Kidney tubule cell (primary cell): ENCODE measurements at regions not wholly inside any gene's neighbourhood (a gene's known extent, or its start where the extent isn't known, plus 50 kb on each side); places are given as distances from the start of the nearest gene placed in this dataset.

Experiments
- DNase-seq: peaks from one replicate; pipeline ENCODE4 v3.0.0-alpha.2; 2018; ENCODE audit warnings: low spot score

DNA sequence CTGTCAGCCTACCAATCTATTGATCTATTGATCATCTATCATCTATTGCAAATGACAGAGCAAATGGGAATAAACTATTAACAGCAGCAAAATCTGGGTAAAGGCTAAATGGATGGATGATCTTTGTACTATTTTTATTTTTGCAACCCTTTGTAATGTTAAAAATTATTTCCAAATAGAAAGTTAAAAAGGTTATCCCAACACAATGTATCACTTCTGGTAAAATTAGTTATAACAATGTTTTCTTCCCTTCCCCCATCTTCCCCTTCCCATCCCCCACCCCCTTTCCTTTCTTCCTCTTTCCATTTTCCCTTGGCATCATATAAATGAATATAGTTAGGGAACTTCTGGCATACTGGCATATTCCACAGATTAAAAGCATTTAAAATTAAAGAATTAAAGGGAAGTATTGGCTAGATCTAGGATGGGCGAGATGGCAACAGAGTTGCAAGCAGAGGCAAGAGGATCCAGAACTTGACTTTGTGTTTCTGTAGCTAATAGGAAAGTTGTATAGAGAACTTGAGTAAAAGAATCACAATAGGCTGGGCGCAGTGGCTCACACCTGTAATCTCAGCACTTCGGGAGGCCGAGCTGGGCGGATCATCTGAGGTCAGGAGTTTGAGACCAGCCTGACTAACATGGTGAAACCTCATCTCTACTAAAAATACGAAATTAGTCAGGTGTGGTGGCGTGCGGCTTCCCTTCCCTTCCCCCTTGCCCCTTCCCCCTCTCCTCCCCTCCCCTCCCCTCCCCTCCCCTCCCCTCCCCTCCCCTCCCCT lies 66.6 kb upstream of the TAF11L2 start:
- no peak for DNase-seq

DNA sequence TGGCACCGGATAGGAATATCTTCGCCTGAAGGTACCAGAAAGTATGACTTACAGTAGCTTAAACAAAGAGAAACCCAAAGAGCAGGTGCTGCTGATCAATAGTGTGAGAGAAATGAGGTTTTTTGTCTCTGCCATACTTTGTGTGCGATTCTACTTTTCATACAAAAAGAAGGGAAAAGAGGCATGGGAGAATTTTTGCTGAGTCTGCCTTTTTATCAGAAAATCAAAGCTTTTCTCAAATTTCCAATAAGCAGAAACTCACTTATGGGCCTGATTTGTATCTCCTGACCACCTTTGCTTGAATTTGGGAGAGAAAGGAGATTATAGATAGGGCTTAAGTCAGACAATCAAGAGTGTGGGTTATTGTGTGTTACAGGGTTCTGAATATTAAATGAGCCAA lies 65.5 kb upstream of the TAF11L2 start:
- no peak for DNase-seq

DNA sequence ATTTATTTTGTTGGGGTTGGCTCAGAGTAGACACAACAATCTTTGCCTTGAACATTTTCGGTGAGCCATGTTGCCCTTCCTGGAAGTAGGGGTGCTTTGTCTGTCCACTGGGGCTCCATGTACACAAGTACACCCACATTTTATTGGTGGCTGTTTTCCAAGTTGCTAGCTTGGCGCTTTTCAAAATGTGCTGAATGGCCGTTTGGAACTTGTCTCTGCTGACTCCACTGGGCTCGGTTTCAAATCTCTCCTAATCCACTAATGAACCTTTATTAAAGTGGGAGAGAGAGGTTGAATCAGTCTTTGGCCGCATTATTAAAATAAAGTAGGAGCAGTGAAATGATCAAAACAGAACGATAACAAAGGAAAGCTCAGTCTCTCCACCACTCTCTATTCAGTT lies 64.6 kb upstream of the TAF11L2 start:
- DNase-seq: no peak

DNA sequence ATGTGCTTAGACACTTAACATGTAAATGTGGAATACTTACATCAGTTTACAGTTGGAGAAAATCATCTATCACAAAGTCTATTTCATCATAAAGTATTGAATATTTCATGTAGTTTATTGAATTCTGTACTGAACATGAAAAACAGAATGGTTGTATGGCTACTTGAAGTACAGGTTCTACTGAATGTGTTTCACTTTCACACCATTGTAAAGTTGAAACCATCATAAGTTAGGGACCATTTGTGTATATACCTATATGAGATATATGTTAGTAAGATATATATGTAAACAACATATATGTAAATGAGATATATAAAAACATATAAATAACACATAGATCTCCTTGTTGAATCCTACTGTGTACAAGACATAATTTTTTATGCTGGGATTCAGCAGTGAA lies 63.0 kb upstream of the TAF11L2 start:
- DNase-seq: no peak

DNA sequence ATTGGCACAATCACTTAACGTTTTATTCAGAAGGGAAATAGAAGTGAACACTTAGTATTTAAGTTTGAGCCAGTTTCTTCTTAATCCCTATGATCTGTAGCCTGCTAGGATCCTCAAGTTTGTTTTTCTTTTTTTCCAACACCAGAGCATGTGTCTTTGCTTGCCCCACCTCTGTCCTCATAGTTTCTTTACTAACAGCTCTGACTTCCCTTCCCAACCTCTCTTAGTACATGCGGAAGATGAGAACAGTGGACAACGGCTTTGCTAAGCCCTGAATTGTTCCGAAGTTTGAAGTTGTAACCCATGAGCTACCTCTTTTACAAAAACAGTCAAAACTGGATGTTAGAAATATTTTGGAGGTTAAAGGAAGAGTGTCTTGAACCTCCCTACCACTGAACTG lies 61.7 kb upstream of the TAF11L2 start:
- no peak for DNase-seq

DNA sequence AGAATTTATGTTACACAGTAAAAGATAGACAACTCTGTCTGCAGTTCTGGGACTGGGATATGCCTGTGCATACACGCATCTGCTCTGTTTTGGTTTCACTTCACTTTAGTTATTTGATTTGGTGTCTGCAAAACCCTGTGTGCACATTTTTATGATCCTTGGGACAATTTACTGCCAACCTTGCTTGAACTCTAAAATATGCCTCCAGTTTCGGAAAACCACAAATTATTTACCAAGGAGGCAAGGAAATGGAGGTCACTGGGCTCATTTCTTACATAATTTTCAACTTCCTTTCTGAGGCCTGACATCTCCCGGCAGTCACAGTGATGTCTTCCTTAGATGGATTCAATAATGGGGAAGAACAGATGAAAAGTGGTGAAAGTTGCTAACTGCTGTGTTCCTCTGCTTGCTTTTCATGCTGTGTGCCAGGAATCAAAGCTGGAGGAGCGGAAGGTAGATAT lies 61.2 kb upstream of the TAF11L2 start:
- DNase-seq: no peak

DNA sequence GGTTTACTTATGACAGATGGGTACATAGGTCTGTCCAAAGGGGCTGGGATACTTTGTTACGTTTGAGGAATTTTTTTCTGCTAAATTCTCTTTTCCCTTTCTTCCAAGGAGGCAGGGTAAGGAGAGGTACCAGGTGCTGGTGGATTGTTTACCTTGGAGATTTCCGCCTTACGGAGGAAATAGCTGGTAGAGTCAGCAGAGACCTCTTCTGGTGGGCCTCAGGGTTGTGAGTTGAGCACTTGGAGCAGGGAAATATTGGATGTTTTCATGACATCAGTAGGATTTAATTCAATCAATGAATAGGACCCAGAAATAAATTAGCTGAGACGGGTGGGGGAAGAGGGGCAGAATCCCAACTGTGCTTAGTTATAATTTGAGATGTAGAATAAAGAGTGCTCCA lies 60.0 kb upstream of the TAF11L2 start:
- no peak for DNase-seq

DNA sequence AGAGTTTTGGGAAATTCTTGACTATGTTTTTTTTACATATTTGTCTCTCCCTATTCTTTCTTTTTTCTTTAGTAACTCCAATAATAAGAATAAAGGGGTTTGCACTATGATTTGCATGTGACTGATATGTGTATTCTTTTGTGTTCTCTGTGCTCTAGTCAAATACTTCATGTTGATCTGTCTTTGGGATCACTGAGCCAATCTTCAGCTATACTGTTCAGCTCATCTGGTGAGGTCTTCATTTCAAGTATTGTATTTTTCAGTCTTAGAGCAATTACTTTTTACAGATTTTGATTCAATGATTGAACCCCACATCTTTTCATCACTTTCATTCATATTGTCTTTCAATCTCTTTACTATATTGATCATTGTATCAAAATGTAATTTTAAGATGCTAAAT lies 58.1 kb upstream of the TAF11L2 start:
- DNase-seq: no peak

DNA sequence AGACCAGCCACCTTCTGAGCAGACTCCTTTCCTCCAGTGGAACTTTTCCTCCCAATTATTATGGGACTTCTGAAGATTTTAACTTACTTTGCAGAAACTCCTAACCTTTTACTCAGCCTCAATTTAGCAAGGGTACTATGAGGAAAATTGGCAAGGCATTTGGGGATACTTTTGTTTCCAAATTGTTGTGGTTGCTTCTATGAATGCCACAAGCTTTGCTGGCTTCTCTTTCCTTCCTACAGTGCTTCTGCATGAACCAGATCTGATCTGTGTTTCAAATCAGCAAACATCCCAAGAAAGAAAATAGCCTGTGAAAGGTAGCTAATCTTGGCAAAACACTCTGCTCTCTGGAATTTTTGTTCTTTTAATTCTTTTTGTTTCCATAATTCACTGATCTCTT lies 57.3 kb upstream of the TAF11L2 start:
- DNase-seq: no peak

DNA sequence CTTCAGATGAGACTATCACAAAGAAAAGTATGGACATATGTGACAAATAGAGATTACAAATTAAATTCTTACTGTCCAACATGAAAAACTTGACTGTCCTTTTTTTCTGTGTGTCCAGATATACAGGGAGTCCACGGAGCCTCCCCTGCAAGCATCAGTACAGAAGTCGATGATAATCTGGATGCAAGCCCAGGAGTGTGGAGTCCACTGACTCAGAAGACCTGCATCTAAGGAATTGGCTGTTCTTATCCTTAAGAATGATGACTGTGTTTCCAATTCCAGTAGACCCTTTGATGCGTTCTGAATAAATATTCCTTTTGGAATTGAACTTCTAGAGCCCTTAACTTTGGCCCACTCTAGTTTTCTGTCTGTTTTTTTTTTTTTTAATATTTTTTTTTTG lies 56.7 kb upstream of the TAF11L2 start:
- no peak for DNase-seq

DNA sequence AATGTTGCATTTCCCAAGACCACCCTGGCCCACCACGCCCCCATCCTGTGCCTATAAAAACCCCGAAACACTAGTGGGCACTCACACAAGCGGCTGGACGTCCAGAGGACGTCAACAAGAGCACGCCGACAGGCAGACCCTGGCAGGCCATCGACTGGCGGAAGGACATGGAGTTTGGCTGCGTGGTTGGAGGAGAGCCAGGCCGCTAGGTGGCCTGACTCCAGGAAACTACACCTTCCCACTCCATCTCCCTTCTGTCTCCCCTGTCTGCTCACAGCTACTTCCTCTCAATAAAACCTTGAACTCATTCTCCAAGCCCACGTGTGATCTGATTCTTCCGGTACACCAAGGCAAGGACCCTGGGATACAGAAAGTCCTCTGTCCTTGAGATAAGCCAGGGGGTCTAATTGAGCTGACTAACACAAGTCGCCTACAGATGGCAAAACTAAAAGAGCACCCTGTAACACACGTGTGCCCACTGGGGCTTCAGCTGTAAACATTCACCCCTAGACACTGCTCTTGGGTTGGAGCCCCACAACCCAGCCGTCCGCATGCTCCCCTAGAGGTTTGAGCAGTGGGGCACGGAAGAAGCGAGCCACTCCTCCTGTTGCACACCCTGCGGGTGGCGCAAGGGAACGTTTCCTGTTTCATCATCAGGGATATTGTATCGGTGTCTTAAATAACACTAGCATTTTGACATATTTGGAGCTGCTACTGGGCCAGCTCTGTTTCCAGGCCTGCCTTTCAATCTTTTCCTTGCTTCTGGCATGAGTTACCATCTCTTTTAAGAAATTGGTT lies 54.5 kb upstream of the TAF11L2 start:
- DNase-seq: no peak

DNA sequence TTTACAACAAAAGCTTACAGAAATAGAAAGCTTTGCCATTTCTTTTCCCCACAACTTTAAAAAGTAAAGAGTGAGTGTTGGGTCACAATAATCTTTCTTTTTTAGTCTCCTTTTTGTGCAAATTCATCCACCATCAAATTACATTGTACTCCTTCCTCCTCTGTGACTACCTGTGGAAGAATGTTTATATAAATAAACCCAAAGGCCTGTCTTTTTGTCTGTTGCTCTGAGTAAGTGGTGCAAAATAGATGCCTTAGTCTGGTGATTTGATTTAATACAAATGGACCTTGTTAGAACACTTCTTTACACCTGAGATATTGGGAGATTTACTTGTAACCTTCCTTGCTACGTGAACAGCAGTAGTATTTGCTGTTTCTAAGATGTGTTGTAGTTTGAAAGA lies 53.5 kb upstream of the TAF11L2 start:
- no peak for DNase-seq

DNA sequence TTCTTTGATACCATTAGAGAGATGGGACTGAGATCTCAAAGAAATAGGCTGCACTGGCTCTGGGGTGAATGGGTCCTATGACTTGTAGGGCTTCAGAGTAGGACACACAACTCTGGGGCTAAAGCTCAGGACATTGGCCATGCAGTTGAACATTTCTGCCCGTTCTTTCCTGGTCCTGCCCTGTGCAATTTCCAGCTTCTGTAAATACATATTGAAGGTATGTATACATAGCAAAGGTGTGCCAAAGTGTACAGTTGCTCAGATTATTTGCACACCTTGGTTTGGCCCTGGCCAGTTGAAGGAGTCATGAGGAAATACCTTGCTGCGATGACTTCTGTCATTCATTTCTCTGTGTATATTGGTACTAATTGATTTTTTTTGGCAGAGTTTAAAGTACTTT lies 52.8 kb upstream of the TAF11L2 start:
- DNase-seq: no peak
